Loucy (cell line): ENCODE measurements at regions not wholly inside any gene's neighbourhood (a gene's known extent, or its start where the extent isn't known, plus 50 kb on each side); places are given as distances from the start of the nearest gene placed in this dataset.

Source experiments
- H2AFZ ChIP-seq: fragments of 200-600 bp; sonication (generic); 2 replicates; pipeline ENCODE4 v1.6.0; 2016; ENCODE audit warnings: antibody characterized with exemption, mild to moderate bottlenecking, low read length, moderate library complexity
- H3F3A ChIP-seq: fragments of 200-600 bp; 2 replicates; pipeline ENCODE4 v1.6.0; 2016; ENCODE audit warnings: antibody characterized with exemption, low read depth, mild to moderate bottlenecking
- H3K27me3 ChIP-seq: fragments of 200-600 bp; sonication (generic); 2 replicates; pipeline ENCODE4 v1.6.1; 2014; ENCODE audit warnings: low read length, mild to moderate bottlenecking; ENCODE audit not compliant: insufficient read depth, poor library complexity, severe bottlenecking
- H3K36me3 ChIP-seq: fragments of 200-600 bp; sonication (generic); 2 replicates; pipeline ENCODE4 v1.6.1; 2016; ENCODE audit warnings: low read length; ENCODE audit not compliant: insufficient read depth
- H3K4me1 ChIP-seq: fragments of 200-600 bp; sonication (generic); 2 replicates; pipeline ENCODE4 v1.5.1; 2014; ENCODE audit warnings: low read length, mild to moderate bottlenecking; ENCODE audit not compliant: insufficient read depth, poor library complexity, severe bottlenecking
- H3K4me2 ChIP-seq: fragments of 200-600 bp; sonication (generic); 2 replicates; pipeline ENCODE4 v1.6.0; 2014; ENCODE audit warnings: antibody characterized with exemption, low read length, low read depth, mild to moderate bottlenecking; ENCODE audit not compliant: poor library complexity, severe bottlenecking
- H3K4me3 ChIP-seq: fragments of 200-600 bp; sonication (generic); 2 replicates; pipeline ENCODE4 v1.5.1; 2014; ENCODE audit warnings: low read length, mild to moderate bottlenecking, mixed read lengths; ENCODE audit not compliant: poor library complexity, severe bottlenecking
- H3K79me2 ChIP-seq: fragments of 200-600 bp; sonication (generic); 2 replicates; pipeline ENCODE4 v1.6.1; 2014; ENCODE audit warnings: low read length; ENCODE audit not compliant: insufficient read depth
- H3K9ac ChIP-seq: fragments of 200-600 bp; sonication (generic); 2 replicates; pipeline ENCODE4 v1.6.0; 2014; ENCODE audit warnings: mild to moderate bottlenecking, low read depth, low read length, moderate library complexity; ENCODE audit not compliant: poor library complexity, severe bottlenecking
- H3K9me2 ChIP-seq: fragments of 200-600 bp; sonication (generic); replicated peaks from 2 replicates; pipeline ENCODE4 v1.6.1; 2016; ENCODE audit warnings: low read depth, low read length, mixed read lengths
- H3K9me3 ChIP-seq: fragments of 200-600 bp; sonication (generic); 2 replicates; pipeline ENCODE4 v1.6.1; 2014; ENCODE audit warnings: mild to moderate bottlenecking, antibody characterized with exemption, low read length, low read depth; ENCODE audit not compliant: insufficient read depth
- H4K20me1 ChIP-seq: fragments of 200-600 bp; sonication (generic); 2 replicates; pipeline ENCODE4 v1.6.0; 2014; ENCODE audit warnings: antibody characterized with exemption, low read length, mild to moderate bottlenecking; ENCODE audit not compliant: insufficient read depth, poor library complexity, severe bottlenecking
- CTCF ChIP-seq: fragments of 200-600 bp; sonication (generic); conservative IDR thresholded peaks from 2 replicates; pipeline ENCODE4 v1.5.1; 2014; ENCODE audit warnings: mild to moderate bottlenecking, antibody characterized with exemption, low read length
- EZH2phosphoT487 ChIP-seq: fragments of 200-600 bp; IDR thresholded peaks from 2 replicates; pipeline ENCODE4 v1.6.1; 2018; ENCODE audit warnings: antibody characterized with exemption, mild to moderate bottlenecking, moderate library complexity, borderline replicate concordance

GRCh38 chr2:240364582-240364960 is 70.9 kb upstream of the GPC1 start:
- Histone ChIP-seq H3K9me3 (peaks cover 10% of the 10 kb centered on the region; the same call in 1 of the 2 replicates), H3F3A (no peaks in the 10 kb centered on the region), H3K27me3 (no peaks in the 10 kb centered on the region), H3K4me2 (no peak overlapping the region), H3K9me2 (no peaks in the 10 kb centered on the region), H3K9ac (no peak overlapping the region), H4K20me1 (no peaks in the 10 kb centered on the region), H3K79me2 (no peaks in the 10 kb centered on the region), H3K4me3 (no peak overlapping the region), H3K4me1 (no peaks in the 10 kb centered on the region), H2AFZ (no peak overlapping the region), H3K36me3 (no peaks in the 10 kb centered on the region)
- TF ChIP-seq CTCF (no peak), EZH2phosphoT487 (no peak)

- Histone ChIP-seq H4K20me1 (no peaks in the 10 kb centered on the region), H3F3A (no peaks in the 10 kb centered on the region), H3K27me3 (no peaks in the 10 kb centered on the region), H3K9me3 (peaks cover 10% of the 10 kb centered on the region; the same call in 1 of the 2 replicates), H3K9me2 (no peaks in the 10 kb centered on the region), H3K4me3 (no peak overlapping the region), H3K79me2 (no peaks in the 10 kb centered on the region), H3K9ac (no peak overlapping the region), H2AFZ (no peak overlapping the region), H3K36me3 (no peaks in the 10 kb centered on the region), H3K4me2 (no peak overlapping the region), H3K4me1 (no peaks in the 10 kb centered on the region)
- TF ChIP-seq CTCF = no peak
- no peak for TF ChIP-seq EZH2phosphoT487
Observed at GRCh38 chr2:240364961-240365775, 70.3 kb upstream of the GPC1 start.

GRCh38 chr2:240365971-240366471 is 69.4 kb upstream of the GPC1 start:
- TF ChIP-seq EZH2phosphoT487 = no peak
- TF ChIP-seq CTCF = no peak
- Histone ChIP-seq H3K4me2 (no peak overlapping the region), H3K9me3 (peaks cover 6% of the 10 kb centered on the region; the same call in 1 of the 2 replicates), H3K36me3 (no peaks in the 10 kb centered on the region), H3F3A (no peaks in the 10 kb centered on the region), H3K4me1 (no peaks in the 10 kb centered on the region), H3K9me2 (no peaks in the 10 kb centered on the region), H3K79me2 (no peaks in the 10 kb centered on the region), H2AFZ (no peak overlapping the region), H4K20me1 (no peaks in the 10 kb centered on the region), H3K4me3 (no peak overlapping the region), H3K27me3 (no peaks in the 10 kb centered on the region), H3K9ac (no peak overlapping the region)
